ENCODE measurements at regions not wholly inside any gene's neighbourhood (a gene's known extent, or its start where the extent isn't known, plus 50 kb on each side); places are given as distances from the start of the nearest gene placed in this dataset.
A peak's percentile ranks its signal among the peaks of the same experiment; 100 is the strongest.

DNA sequence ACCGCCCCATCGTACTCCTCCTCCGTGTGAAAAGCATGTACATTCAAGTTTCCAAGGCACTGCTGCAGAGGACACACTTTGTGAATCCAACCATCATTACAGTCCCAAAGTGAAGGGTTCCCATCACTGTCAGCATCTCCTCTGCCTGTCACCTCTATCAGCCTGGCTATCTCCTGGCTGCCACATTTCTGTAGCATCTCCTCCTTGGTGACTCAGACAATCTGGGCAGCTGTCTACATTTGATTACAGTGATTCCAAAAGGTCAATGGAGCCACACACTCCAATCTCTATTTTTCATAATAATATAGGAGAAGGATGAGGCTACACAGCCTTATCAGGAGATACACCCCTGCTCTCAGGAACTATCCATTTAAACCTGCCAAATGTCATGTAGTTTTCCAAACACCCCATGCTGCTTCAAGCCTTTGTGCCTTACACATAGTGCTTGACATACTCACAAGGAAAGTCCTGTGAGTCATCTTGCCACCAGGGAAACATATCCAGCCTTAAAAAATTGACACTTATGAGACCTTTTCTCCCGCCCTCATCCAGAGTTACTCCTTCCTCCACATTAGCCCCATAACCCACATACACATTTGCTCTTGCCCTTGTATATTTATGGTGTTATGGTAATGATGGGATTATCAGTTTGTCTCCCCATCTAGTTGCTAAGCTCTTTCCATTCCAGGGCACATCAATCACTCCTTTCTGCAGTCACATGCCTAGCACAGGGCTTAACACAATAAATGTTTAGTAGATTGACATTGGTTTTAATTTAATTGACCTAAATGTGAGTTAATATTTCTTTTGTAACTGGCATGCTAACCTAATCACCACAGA lies 250.1 kb upstream of the CDH5 start:
- Histone ChIP-seq H3K4me1 (ENCODE audit: insufficient read depth, low read length) (no peaks in the 10 kb centered on the region), H4K20me1 (ENCODE audit: insufficient read depth, low read length) (no peaks in the 10 kb centered on the region), H3K27ac (ENCODE audit: extremely low read length, insufficient read depth, low read length) (no peak overlapping the region), H3K79me2 (ENCODE audit: insufficient read depth, low read length) (no peaks in the 10 kb centered on the region), H3K4me3 (replicated peaks in 1 of 3; ENCODE audit: insufficient read depth in 1 of 3, low read depth in 2 of 3, low read length in 3 of 3) (no peak overlapping the region), H3K9ac (ENCODE audit: insufficient read depth, low read depth, low read length) (no peak overlapping the region), H3K27me3 (ENCODE audit: control insufficient read depth in 1 of 2, insufficient read depth in 2 of 2, low read length in 2 of 2) (peaks cover 0 to 12% of the 10 kb centered on the region in 2 experiments; a peak in 2 of 5 replicates), H3K4me2 (ENCODE audit: low read depth, low read length) (no peak overlapping the region), H2AFZ (ENCODE audit: low read length) (no peak overlapping the region), H3K36me3 (replicated peaks in 1 of 2; ENCODE audit: control insufficient read depth in 1 of 2, insufficient read depth in 2 of 2, low read length in 2 of 2) (no peaks in the 10 kb centered on the region), H3K9me3 (ENCODE audit: low read length) (no peaks in the 10 kb centered on the region)
- WGBS (ENCODE audit: low lambda C conversion rate): 65% methylated on average over 4 of the region's 4 CpGs
- ChIA-PET POLR2A (no interaction called here), CTCF (ENCODE audit: low intra/inter-chr PET ratio, low total read pairs) (no interaction called here)
- no peak for DNase-seq (ENCODE audit: low spot score)
- ATAC-seq: no peak
- no TSS peak for BruUV-seq (replicated peaks)
- in situ Hi-C loops (cut with HindIII; ENCODE audit: extremely low pct_ligation_motif_present, low pct_unique_long_range_greater_than_20kb): no loop called here
- TF ChIP-seq FLYWCH1 (CRISPR knock-in tag; IDR thresholded peaks at IDR 0.05): no peak
- TF ChIP-seq RFX3 (CRISPR knock-in tag; IDR thresholded peaks at IDR 0.05): no peak
- TF ChIP-seq SIN3A (IDR thresholded peaks at IDR 0.05; ENCODE audit: borderline replicate concordance, low read depth, low read length): no peak
- TF ChIP-seq ZFP1 (CRISPR knock-in tag; IDR thresholded peaks at IDR 0.05): no peak
- TF ChIP-seq RAD51 (IDR thresholded peaks at IDR 0.05; ENCODE audit: borderline replicate concordance): no peak
- no peak for TF ChIP-seq ZGPAT (CRISPR knock-in tag; IDR thresholded peaks at IDR 0.05)
- no peak for FAIRE-seq
- intact Hi-C loops (cut with micrococcal nuclease; ENCODE audit: unreplicated experiment): no loop called here

- TF ChIP-seq CTCF (CRISPR knock-in tag; IDR thresholded peaks at IDR 0.05): peak; percentile 33
- TF ChIP-seq STAG1 (CRISPR knock-in tag; IDR thresholded peaks at IDR 0.05): peak; percentile 18; the same call in 1 of the 2 replicates
- TF ChIP-seq THAP11 (CRISPR knock-in tag; IDR thresholded peaks at IDR 0.05): no peak
- H3K4me3 ChIP-seq (replicated peaks in 1 of 3; ENCODE audit: insufficient read depth in 1 of 3, low read depth in 2 of 3, low read length in 3 of 3): no peak overlapping the region
- ATAC-seq (peak; percentile 50; the same call in 2 of the 3 replicates), FAIRE-seq (no peak), DNase-seq (ENCODE audit: low spot score) (no peak)
- H3K79me2 ChIP-seq (ENCODE audit: insufficient read depth, low read length): no peaks in the 10 kb centered on the region
- no TSS peak for BruUV-seq (replicated peaks)
- intact Hi-C loops (cut with micrococcal nuclease; ENCODE audit: unreplicated experiment): no loop called here
- CTCF ChIA-PET (ENCODE audit: low intra/inter-chr PET ratio, low total read pairs): no interaction called here
- POLR2A ChIA-PET: no interaction called here
- no peaks in the 10 kb centered on the region for H3K4me1 ChIP-seq (ENCODE audit: insufficient read depth, low read length)
- no peak overlapping the region for H2AFZ ChIP-seq (ENCODE audit: low read length)
- peaks cover 0 to 12% of the 10 kb centered on the region in 2 experiments; a peak in 1 of 5 replicates for H3K27me3 ChIP-seq (ENCODE audit: control insufficient read depth in 1 of 2, insufficient read depth in 2 of 2, low read length in 2 of 2)
- no peak overlapping the region for H3K4me2 ChIP-seq (ENCODE audit: low read depth, low read length)
- no peaks in the 10 kb centered on the region for H3K9me3 ChIP-seq (ENCODE audit: low read length)
- no peaks in the 10 kb centered on the region for H4K20me1 ChIP-seq (ENCODE audit: insufficient read depth, low read length)
- H3K9ac ChIP-seq (ENCODE audit: insufficient read depth, low read depth, low read length): no peak overlapping the region
- no peak overlapping the region for H3K27ac ChIP-seq (ENCODE audit: extremely low read length, insufficient read depth, low read length)
- no peaks in the 10 kb centered on the region for H3K36me3 ChIP-seq (replicated peaks in 1 of 2; ENCODE audit: control insufficient read depth in 1 of 2, insufficient read depth in 2 of 2, low read length in 2 of 2)
- in situ Hi-C loops (cut with HindIII; ENCODE audit: extremely low pct_ligation_motif_present, low pct_unique_long_range_greater_than_20kb): no loop called here
- 4% methylated on average over 3 of the region's 3 CpGs for WGBS (ENCODE audit: low lambda C conversion rate)
These were observed 251.1 kb upstream of the CDH5 start for GRCh38 chr16:66115373-66115772.
